Esophagus muscularis mucosa (tissue), 3 donors: ENCODE measurements at regions not wholly inside any gene's neighbourhood (a gene's known extent, or its start where the extent isn't known, plus 50 kb on each side); places are given as distances from the start of the nearest gene placed in this dataset.

Experiments
- POLR2A ChIP-seq: fragments of 450-650 bp; IDR thresholded peaks from one replicate; pipeline ENCODE4 v1.6.1; 2017; ENCODE audit warnings: antibody characterized with exemption, moderate library complexity, mild to moderate bottlenecking, low read depth
- POLR2AphosphoS5 ChIP-seq, 2 donors: sonication (generic); formaldehyde crosslinking; IDR thresholded peaks; one replicate each; pipeline ENCODE4 v1.6.1; 2017; ENCODE audit warnings: antibody characterized with exemption in 2 of 2
- TF ChIP-seq, protein P1 (sequence below), 3 experiments: fragments of 200-600 bp in 2 of 3; fragments of 450-650 bp in 1 of 3; sonication (generic) in 2 of 3; IDR thresholded peaks; one replicate each; pipeline ENCODE4 v1.5.1; 2017 to 2019; ENCODE audit warnings: antibody characterized with exemption in 3 of 3, mild to moderate bottlenecking in 2 of 3, moderate library complexity in 1 of 3

DNA sequence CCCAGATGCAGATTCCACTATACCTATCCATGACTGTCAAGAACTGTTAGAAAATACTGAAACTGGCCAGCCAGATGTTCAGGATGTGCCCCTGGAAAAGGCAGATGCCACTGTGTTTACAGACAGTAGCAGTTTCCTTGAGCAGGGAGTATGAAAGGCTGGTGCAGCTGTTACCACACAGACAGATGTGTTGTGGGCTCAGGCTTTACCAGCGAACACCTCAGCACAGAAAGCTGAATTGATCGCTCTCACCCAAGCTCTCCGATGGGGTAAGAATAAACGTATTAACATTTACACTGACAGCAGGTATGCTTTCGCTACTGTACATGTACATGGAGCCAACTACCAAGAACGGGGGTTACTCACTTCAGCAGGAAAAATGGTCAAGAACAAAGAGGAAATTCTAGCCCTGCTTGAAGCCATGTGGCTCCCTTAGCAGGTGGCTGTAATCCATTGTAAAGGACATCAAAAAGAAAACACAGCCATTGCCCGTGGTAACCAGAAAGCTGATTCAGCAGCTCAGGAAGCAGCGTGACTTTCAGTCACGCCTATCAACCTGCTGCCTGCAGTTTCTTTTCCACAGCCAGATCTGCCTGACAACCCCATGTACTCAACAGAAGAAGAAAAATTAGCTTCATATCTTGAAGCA is 459.7 kb upstream of the HTR1E start:
- TF ChIP-seq POLR2AphosphoS5 (IDR thresholded peaks at IDR 0.05), result no peak
- TF ChIP-seq, protein P1, sequence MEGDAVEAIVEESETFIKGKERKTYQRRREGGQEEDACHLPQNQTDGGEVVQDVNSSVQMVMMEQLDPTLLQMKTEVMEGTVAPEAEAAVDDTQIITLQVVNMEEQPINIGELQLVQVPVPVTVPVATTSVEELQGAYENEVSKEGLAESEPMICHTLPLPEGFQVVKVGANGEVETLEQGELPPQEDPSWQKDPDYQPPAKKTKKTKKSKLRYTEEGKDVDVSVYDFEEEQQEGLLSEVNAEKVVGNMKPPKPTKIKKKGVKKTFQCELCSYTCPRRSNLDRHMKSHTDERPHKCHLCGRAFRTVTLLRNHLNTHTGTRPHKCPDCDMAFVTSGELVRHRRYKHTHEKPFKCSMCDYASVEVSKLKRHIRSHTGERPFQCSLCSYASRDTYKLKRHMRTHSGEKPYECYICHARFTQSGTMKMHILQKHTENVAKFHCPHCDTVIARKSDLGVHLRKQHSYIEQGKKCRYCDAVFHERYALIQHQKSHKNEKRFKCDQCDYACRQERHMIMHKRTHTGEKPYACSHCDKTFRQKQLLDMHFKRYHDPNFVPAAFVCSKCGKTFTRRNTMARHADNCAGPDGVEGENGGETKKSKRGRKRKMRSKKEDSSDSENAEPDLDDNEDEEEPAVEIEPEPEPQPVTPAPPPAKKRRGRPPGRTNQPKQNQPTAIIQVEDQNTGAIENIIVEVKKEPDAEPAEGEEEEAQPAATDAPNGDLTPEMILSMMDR (IDR thresholded peaks at IDR 0.05), result no peak
- no peak for TF ChIP-seq POLR2A
